Activated T-cell treated with anti-CD3 and anti-CD28 coated beads for 24 hours (primary cell): ENCODE measurements at regions not wholly inside any gene's neighbourhood (a gene's known extent, or its start where the extent isn't known, plus 50 kb on each side); places are given as distances from the start of the nearest gene placed in this dataset.
"Not testable (repeated sequence)": the region's sequence is repeated elsewhere in the genome, so short reads cannot be mapped to it uniquely, and the experiment has no call there.

Experiments used
- DNase-seq: peaks from one replicate; pipeline ENCODE4 v3.0.0-alpha.2; 2020; ENCODE audit warnings: low read depth

GRCh38 chrY:12448561-12448960 lies 252.5 kb upstream of the USP9Y start:
- not testable (repeated sequence) for DNase-seq

DNA sequence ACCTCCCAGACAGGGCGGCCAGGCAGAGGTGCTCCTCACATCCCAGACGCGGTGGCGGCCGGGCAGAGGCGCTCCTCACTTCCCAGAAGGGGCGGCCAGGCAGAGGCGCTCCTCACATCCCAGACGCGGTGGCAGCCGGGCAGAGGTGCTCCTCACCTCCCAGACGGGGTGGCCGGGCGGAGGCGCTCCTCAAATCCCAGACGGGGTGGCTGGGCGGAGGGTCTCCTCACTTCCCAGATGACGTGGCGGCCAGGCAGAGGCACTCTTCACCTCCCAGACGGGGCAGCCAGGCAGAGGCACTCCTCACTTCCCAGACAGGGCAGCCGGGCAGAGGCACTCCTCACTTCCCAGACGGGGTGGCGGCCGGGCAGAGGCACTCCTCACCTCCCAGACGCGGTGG lies 247.7 kb upstream of the USP9Y start:
- DNase-seq = not testable (repeated sequence)

DNA sequence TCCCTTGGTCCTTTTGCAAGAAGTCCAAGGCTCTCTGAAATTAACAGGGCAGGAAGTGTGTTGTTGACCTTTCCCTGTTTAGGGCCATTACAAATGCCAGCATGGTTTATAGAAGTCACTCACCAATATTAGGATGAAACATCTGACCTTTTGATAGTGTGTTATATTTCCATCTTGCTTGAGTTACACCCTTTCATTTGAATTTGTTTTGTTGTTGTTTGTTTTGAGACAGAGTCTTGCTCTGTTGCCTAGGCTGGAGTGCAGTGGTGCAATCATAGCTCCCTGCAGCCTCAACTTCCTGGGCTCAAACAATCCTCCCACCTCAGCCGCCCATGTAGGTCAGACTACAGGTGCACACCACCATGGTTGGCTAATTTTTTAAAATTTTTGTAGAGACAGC lies 241.1 kb upstream of the USP9Y start:
- no peak for DNase-seq

DNA sequence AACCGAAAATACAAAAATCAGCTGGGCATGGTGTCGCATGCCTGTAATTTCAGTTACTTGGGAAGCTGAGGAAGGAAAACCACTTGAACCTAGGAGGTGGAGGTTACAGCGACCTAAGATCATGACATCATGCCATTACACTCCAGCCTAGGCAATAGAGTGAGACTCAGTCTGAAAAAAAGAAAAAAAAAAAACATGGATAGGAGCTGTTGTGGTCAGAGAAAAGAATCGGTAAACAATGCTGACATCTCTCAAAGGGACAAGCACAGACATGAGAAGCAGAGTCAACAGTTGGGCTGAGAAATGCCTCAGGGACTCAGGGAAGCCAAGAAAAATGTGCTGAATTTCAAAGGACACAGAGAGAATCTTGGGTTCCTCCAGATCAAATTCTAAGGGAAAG lies 236.9 kb upstream of the USP9Y start:
- DNase-seq = no peak

GRCh38 chrY:12465706-12466105 lies 235.3 kb upstream of the USP9Y start:
- DNase-seq = no peak

- DNase-seq = no peak
These were observed 231.9 kb upstream of the USP9Y start for GRCh38 chrY:12469081-12469480.

GRCh38 chrY:12474472-12474871 lies 226.6 kb upstream of the USP9Y start:
- DNase-seq = no peak

GRCh38 chrY:12479382-12479781 lies 221.6 kb upstream of the USP9Y start:
- DNase-seq = peak; percentile 6

GRCh38 chrY:12483394-12483793 lies 217.6 kb upstream of the USP9Y start:
- no peak for DNase-seq

GRCh38 chrY:12490558-12491209 lies 210.3 kb upstream of the USP9Y start:
- DNase-seq = no peak

DNA sequence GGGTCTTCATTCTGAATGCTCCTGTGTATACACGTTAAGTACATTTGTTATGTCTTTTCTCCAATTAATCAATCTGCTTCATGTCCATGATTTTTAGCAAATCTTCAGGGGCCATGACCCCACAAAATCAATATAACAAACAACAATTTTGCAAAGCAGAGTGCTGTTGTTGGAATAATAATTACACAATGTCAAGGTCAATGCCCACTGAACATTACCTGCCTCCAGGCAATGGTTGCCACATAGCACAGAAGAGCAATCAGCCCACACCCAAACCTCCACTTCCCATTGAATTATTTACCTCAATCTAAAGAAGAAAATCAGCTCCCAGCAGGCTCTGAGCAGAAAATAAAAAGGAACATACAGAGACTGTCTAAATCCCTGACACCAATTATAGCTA lies 208.8 kb upstream of the USP9Y start:
- no peak for DNase-seq

GRCh38 chrY:12496007-12496406 lies 205.0 kb upstream of the USP9Y start:
- DNase-seq = no peak

DNA sequence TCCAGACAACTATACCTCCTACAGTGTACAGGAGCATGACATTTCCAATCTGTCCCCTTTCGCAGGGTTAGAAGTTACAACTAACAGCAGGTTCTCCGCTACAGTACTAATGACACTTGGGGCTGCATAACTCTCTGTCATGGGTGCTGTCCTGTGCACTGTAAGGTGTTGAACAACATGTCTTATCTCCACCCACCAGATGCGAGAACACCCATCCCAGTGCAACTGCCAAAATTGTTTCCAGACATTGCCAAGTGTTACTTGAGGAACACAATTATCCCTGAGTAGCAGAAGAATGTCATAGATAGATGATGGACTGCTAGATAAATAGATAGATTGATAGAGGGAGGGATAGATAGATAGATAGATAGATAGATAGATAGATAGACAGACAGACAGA lies 200.9 kb upstream of the USP9Y start:
- no peak for DNase-seq

GRCh38 chrY:12504028-12504427 lies 197.0 kb upstream of the USP9Y start:
- DNase-seq = not testable (repeated sequence)

- DNase-seq = no peak
These were observed 183.7 kb upstream of the USP9Y start for GRCh38 chrY:12517338-12517737.

DNA sequence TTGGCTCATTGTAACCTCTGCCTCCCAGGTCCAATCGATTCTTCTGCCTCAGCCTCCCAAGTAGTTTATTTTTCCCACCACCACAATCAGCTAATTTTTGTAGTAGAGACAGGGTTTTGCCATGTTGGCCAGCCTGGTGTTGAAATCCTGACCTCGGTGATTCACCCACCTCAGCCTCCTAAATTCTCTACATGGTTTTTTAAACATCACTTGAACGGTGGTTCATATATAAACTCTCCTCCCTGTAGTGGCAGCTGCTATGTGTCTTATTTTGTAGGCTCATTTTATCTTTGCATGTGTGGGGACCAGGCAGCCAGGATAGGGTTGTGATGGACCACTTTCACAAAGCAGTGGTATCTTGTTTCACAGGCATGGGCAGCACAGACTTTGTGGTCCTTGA lies 175.8 kb upstream of the USP9Y start:
- DNase-seq = no peak

DNA sequence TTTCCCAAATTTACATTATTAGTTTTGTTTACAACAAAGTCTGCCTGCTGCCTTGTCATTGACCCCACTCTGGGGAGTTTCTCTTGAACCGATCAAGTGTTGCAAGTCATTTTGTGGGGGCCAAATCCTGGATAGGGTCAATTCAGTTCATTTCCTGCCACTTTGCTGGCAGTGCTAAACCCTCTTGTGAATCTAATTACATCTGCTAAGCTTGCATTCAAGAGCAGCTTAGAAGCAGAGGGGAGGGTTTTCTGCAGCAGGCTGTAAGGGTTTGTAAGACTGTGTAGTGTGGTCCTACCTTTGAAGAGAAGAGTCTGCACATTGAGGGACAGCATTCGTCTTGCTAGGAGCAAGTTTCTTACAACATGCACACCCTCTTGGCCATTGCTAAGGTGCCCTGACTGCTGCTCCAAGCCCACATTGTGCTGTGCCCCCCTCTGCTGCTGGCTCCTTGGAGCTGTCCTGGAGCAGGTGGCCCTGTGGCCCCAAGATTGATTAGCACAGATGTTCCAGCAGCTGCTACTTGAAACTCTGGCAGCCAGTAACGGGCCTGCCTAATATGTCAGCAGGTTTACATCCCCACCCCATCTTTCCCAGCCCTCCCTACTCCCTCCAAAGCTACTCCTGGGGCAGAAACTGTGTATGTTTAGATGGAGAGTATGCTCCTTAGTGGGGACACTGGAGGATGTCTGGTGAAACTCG lies 174.5 kb upstream of the USP9Y start:
- DNase-seq = no peak

- no peak for DNase-seq
These were observed 163.7 kb upstream of the USP9Y start for GRCh38 chrY:12537226-12537854.

- no peak for DNase-seq
These were observed 154.1 kb upstream of the USP9Y start for GRCh38 chrY:12546746-12547420.

DNA sequence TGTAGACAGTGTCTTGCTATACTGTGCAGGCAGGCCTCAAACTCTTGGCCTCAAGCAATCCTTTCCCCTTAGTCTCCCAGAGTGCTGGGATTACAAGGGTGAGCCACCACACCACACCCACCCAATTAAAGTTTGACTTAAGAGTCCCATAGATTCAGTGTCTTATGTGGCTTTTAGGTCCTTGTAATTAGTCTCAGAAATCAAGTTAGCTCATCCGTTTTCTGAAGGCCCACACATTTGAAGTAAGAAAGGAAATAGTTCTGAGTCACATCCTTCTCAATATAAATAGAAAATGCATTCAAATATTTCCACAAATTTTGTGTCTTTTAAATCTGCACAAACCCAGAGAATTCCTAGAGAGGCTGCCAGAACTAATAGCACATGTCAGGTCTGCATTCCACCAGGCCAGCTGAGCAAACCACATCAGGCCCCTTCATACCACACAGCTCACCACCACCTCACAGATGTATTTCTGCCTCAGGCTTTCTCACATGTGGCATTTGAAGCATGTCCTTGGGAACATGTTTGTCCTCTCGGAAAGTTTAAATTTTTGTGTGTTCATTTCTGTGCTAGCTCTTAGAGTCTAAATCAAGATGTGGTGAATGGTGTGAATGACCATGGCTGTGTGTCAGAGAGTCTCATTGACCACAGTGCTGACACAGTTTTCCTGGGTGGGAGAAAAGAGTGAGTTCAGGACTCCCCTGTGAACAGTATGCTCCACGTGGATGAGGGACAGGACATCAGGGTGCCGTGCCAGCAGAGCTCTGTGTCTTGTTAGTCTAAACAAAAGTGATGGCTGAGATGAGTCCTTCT lies 148.4 kb upstream of the USP9Y start:
- DNase-seq = no peak

DNA sequence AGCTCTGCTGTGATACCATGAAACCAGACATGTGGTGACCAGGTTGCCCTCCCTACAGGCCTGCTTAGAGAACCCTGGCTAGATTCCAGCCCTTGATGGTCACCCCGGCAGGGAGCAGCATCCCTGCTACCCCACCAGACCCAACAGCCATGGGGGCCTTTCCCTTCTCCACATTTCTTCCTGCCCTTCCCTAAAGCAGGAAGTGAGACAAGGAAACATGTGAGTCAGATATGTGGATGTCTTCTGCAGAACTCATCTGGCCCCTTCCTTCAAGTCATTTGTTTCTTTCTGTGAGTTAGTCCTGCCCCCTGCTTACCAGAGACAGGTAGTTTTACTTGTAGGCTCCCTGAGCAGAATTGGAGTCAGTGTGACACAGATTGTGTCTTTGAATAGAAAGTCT lies 147.1 kb upstream of the USP9Y start:
- no peak for DNase-seq

GRCh38 chrY:12555005-12555404 lies 146.0 kb upstream of the USP9Y start:
- no peak for DNase-seq
